HepG2 (cell line): ENCODE measurements at regions not wholly inside any gene's neighbourhood (a gene's known extent, or its start where the extent isn't known, plus 50 kb on each side); places are given as distances from the start of the nearest gene placed in this dataset.
A peak's percentile ranks its signal among the peaks of the same experiment; 100 is the strongest.

Source experiments
- ATAC-seq: fragments of 200-7000 bp; cut with Tn5 transposase; 3 replicates; pipeline ENCODE4 v1.9.1; 2020; ENCODE audit warnings: mild to moderate bottlenecking, moderate library complexity
- BruUV-seq: library from RNA; stranded (reverse); fragments of 400-500 nt; replicated peaks from 2 replicates; lab custom pipeline; 2021; lab: Mats Ljungman, UMichigan
- CTCF ChIA-PET: fragments of 300-600 bp; formaldehyde crosslinking; extraction: SDS; loops from one replicate; lab custom pipeline; 2021; ENCODE audit warnings: low total read pairs, inconsistent platforms, low intra/inter-chr PET ratio; lab: Yijun Ruan, JAX
- POLR2A ChIA-PET: fragments of 350-600 bp; sonication (Branson Sonifier 250); formaldehyde crosslinking; loops from one replicate; lab custom pipeline; 2020; ENCODE audit warnings: antibody characterized with exemption, inconsistent platforms; lab: Yijun Ruan, JAX
- DNase-seq: peaks from one replicate; pipeline ENCODE4 v3.0.0-alpha.2; 2015; ENCODE audit warnings: low spot score
- FAIRE-seq: peaks from 3 replicates; lab custom pipeline; 2011; peaks lifted over from hg19 to GRCh38; lab: Jason Lieb, UNC
- H2AFZ ChIP-seq: one replicate; pipeline ENCODE4 v1.6.1; 2011; ENCODE audit warnings: low read length, inconsistent platforms
- H3K27ac ChIP-seq: fragments of 300-600 bp; 3 replicates; pipeline ENCODE4 v1.8.0; 2011; ENCODE audit warnings: mixed run types, mild to moderate bottlenecking, mixed read lengths, low read length, inconsistent platforms; ENCODE audit not compliant: insufficient read depth; ENCODE audit errors: extremely low read length
- H3K27me3 ChIP-seq, 2 experiments: fragments of 200-600 bp in 1 of 2; 2 replicates in 1 of 2; 3 replicates in 1 of 2; pipeline versions ENCODE4 v1.6.0 to v1.8.0; 2011; ENCODE audit warnings: low read length in 2 of 2, mild to moderate bottlenecking in 2 of 2, moderate library complexity in 2 of 2, inconsistent platforms in 1 of 2; ENCODE audit not compliant: insufficient read depth in 2 of 2, control insufficient read depth in 1 of 2
- H3K36me3 ChIP-seq, 2 experiments: fragments of 200-600 bp in 1 of 2; replicated peaks in 1 of 2; 2 replicates in 1 of 2; 3 replicates in 1 of 2; pipeline versions ENCODE4 v1.5.1 to v1.8.0; 2011; ENCODE audit warnings: low read length in 2 of 2, inconsistent platforms in 1 of 2; ENCODE audit not compliant: insufficient read depth in 2 of 2, control insufficient read depth in 1 of 2
- H3K4me1 ChIP-seq: 2 replicates; pipeline ENCODE4 v1.5.1; 2012; ENCODE audit warnings: low read length, inconsistent platforms; ENCODE audit not compliant: insufficient read depth
- H3K4me2 ChIP-seq: 2 replicates; pipeline ENCODE4 v1.6.0; 2011; ENCODE audit warnings: low read depth, low read length, inconsistent platforms
- H3K4me3 ChIP-seq, 3 experiments: fragments of 200-600 bp in 1 of 3; sonication (generic), shearing (Covaris generic) in 1 of 3; replicated peaks in 1 of 3; 2 replicates each; pipeline ENCODE4 v1.5.1; 2011 to 2016; ENCODE audit warnings: low read length in 3 of 3, inconsistent platforms in 2 of 3, low read depth in 2 of 3, mild to moderate bottlenecking in 2 of 3, control low read depth in 1 of 3, mixed read lengths in 1 of 3; ENCODE audit not compliant: insufficient read depth in 1 of 3
- H3K79me2 ChIP-seq: one replicate; pipeline ENCODE4 v1.6.1; 2011; ENCODE audit warnings: low read length, inconsistent platforms; ENCODE audit not compliant: insufficient read depth
- H3K9ac ChIP-seq: 2 replicates; pipeline ENCODE4 v1.6.0; 2011; ENCODE audit warnings: mild to moderate bottlenecking, low read depth, low read length, inconsistent platforms; ENCODE audit not compliant: insufficient read depth
- H3K9me3 ChIP-seq: 2 replicates; pipeline ENCODE4 v1.5.1; 2012; ENCODE audit warnings: mild to moderate bottlenecking, low read length
- H4K20me1 ChIP-seq: 2 replicates; pipeline ENCODE4 v1.6.0; 2011; ENCODE audit warnings: inconsistent platforms, mild to moderate bottlenecking, low read length, moderate library complexity; ENCODE audit not compliant: insufficient read depth
- ARID5B ChIP-seq: IDR thresholded peaks from 2 replicates; pipeline ENCODE4 v1.4.0; 2020; ENCODE audit warnings: mild to moderate bottlenecking, missing genetic modification reagents
- ASH2L ChIP-seq: fragments of 300-600, 200-600 bp; sonication (generic); IDR thresholded peaks from 2 replicates; pipeline ENCODE4 v1.7.0; 2017; ENCODE audit warnings: low read depth, mild to moderate bottlenecking, moderate library complexity, mixed read lengths, low read length; ENCODE audit not compliant: insufficient read length
- ATF7 ChIP-seq, 2 experiments: fragments of 450-650 bp in 1 of 2; sonication (generic) in 1 of 2; formaldehyde crosslinking in 1 of 2; IDR thresholded peaks; 2 replicates each; pipeline versions ENCODE4 v1.4.0 to v1.6.1; 2016 to 2020; ENCODE audit warnings: antibody characterized with exemption in 1 of 2, mild to moderate bottlenecking in 1 of 2, missing genetic modification reagents in 1 of 2
- BCL6 ChIP-seq: IDR thresholded peaks from 2 replicates; pipeline ENCODE4 v1.6.1; 2016; ENCODE audit warnings: missing genetic modification reagents, missing compliant biosample characterization
- DDIT3 ChIP-seq: sonication (generic); formaldehyde crosslinking; IDR thresholded peaks from 2 replicates; pipeline ENCODE4 v1.4.0; 2020; ENCODE audit warnings: mild to moderate bottlenecking, missing genetic modification reagents
- HMG20B ChIP-seq: conservative IDR thresholded peaks from 2 replicates; pipeline ENCODE4 v1.6.1; 2016; ENCODE audit warnings: missing genetic modification reagents, missing compliant biosample characterization
- LCORL ChIP-seq, 2 experiments: fragments of 450-650 bp in 1 of 2; sonication (generic) in 1 of 2; formaldehyde crosslinking in 1 of 2; IDR thresholded peaks; 2 replicates each; pipeline versions ENCODE4 v1.5.0 to v1.6.1; 2017 to 2020; ENCODE audit warnings: antibody characterized with exemption in 1 of 2, missing genetic modification reagents in 1 of 2
- MYNN ChIP-seq: sonication (generic); formaldehyde crosslinking; IDR thresholded peaks from 2 replicates; pipeline ENCODE4 v1.4.0; 2020; ENCODE audit warnings: mild to moderate bottlenecking, low read depth, missing genetic modification reagents
- SOX13 ChIP-seq, 3 experiments: fragments of 450-650 bp in 1 of 3; sonication (generic) in 1 of 3; formaldehyde crosslinking in 1 of 3; IDR thresholded peaks in 2 of 3; conservative IDR thresholded peaks in 1 of 3; 2 replicates each; pipeline versions ENCODE4 v1.5.0 to v1.6.1; 2016 to 2020; ENCODE audit warnings: antibody characterized with exemption in 1 of 3, mild to moderate bottlenecking in 1 of 3, missing compliant biosample characterization in 1 of 3, missing genetic modification reagents in 1 of 3, moderate library complexity in 1 of 3
- ZNF17 ChIP-seq: sonication (generic); formaldehyde crosslinking; IDR thresholded peaks from 2 replicates; pipeline ENCODE4 v1.5.0; 2020; ENCODE audit warnings: mild to moderate bottlenecking, missing genetic modification reagents
- ZNF235 ChIP-seq: sonication (generic); formaldehyde crosslinking; IDR thresholded peaks from 2 replicates; pipeline ENCODE4 v1.8.1; 2023; ENCODE audit warnings: mild to moderate bottlenecking, missing genetic modification reagents, borderline replicate concordance
- ZNF274 ChIP-seq: sonication (generic); formaldehyde crosslinking; IDR thresholded peaks from 2 replicates; pipeline ENCODE4 v1.5.1; 2020; ENCODE audit warnings: mild to moderate bottlenecking, missing genetic modification reagents
- ZNF337 ChIP-seq: sonication (generic); formaldehyde crosslinking; IDR thresholded peaks from 2 replicates; pipeline ENCODE4 v1.5.1; 2020; ENCODE audit warnings: missing genetic modification reagents, low read depth, mild to moderate bottlenecking, borderline replicate concordance
- WGBS: methylation state at CpG from one replicate; pipeline ENCODE4 v1.1.6; 2017; ENCODE audit warnings: low lambda C conversion rate; 5-methylcytosine and 5-hydroxymethylcytosine counted together
- in situ Hi-C: cut with HindIII; loops from 2 replicates; pipeline ENCODE4 v1.10.0; 2017; ENCODE audit warnings: low pct_unique_long_range_greater_than_20kb; ENCODE audit not compliant: extremely low pct_ligation_motif_present
- intact Hi-C: fragments of 100-400 bp; cut with micrococcal nuclease; formaldehyde crosslinking; loops from one replicate; pipeline ENCODE4 v1.10.0; 2022; ENCODE audit not compliant: unreplicated experiment
- TF ChIP-seq, protein P1 (sequence below): sonication (generic); formaldehyde crosslinking; IDR thresholded peaks from 2 replicates; pipeline ENCODE4 v1.4.0; 2020; ENCODE audit warnings: missing genetic modification reagents, borderline replicate concordance

- Histone ChIP-seq H3K4me3 (peak overlapping the region in 1 of 3 experiments; percentile 29; a peak in 2 of 6 replicates), H3K79me2 (no peaks in the 10 kb centered on the region), H3K27me3 (peaks cover 1 to 38% of the 10 kb centered on the region in 2 experiments; a peak in 4 of 5 replicates), H4K20me1 (no peaks in the 10 kb centered on the region), H3K36me3 (no peaks in the 10 kb centered on the region), H3K27ac (no peak overlapping the region), H3K4me2 (peak overlapping the region; percentile 34; the same call in 1 of the 2 replicates), H3K9ac (no peak overlapping the region), H3K9me3 (no peaks in the 10 kb centered on the region), H3K4me1 (peaks cover 21% of the 10 kb centered on the region), H2AFZ (no peak overlapping the region)
- in situ Hi-C loops (no loop called here), intact Hi-C loops (loop anchor here (5.0 kb wide), 1 partner anchor 171 kb away; the partner anchor contains the start of gene MYLIP)
- POLR2A ChIA-PET: no interaction called here
- ATAC-seq (peak; percentile 45), DNase-seq (peak; percentile 44), FAIRE-seq (peak; percentile 18)
- CTCF ChIA-PET: no interaction called here
- WGBS: 3% methylated on average over 14 of the region's 14 CpGs
- no TSS peak for BruUV-seq
- TF ChIP-seq SOX13 (IDR thresholded peaks at IDR 0.05) (no peak), SOX13 (CRISPR knock-in tag; conservative IDR thresholded peaks at IDR 0.05 in 1 of 2, IDR thresholded peaks at IDR 0.05 in 1 of 2) (peak in 1 of 2 experiments; percentile 19; a peak in 1 of 4 replicates), DDIT3 (no peak), ZNF235 (CRISPR knock-in tag) (no peak), ASH2L (no peak), ARID5B (CRISPR knock-in tag) (peak; percentile 66), ZNF274 (no peak), ZNF17 (CRISPR knock-in tag) (no peak), ZNF337 (CRISPR knock-in tag) (no peak), MYNN (no peak), ATF7 (IDR thresholded peaks at IDR 0.05) (no peak), ATF7 (CRISPR knock-in tag; IDR thresholded peaks at IDR 0.05) (no peak), HMG20B (CRISPR knock-in tag) (no peak), BCL6 (peak; percentile 43; the same call in 1 of the 2 replicates), LCORL (IDR thresholded peaks at IDR 0.05) (no peak), LCORL (CRISPR knock-in tag; IDR thresholded peaks at IDR 0.05) (no peak)
- TF ChIP-seq, protein P1, sequence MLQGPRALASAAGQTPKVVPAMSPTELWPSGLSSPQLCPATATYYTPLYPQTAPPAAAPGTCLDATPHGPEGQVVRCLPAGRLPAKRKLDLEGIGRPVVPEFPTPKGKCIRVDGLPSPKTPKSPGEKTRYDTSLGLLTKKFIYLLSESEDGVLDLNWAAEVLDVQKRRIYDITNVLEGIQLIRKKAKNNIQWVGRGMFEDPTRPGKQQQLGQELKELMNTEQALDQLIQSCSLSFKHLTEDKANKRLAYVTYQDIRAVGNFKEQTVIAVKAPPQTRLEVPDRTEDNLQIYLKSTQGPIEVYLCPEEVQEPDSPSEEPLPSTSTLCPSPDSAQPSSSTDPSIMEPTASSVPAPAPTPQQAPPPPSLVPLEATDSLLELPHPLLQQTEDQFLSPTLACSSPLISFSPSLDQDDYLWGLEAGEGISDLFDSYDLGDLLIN (CRISPR knock-in tag): no peak
Measured at GRCh38 chr6:15956205-15957106, 172.4 kb upstream of the MYLIP start.
